ENCODE measurements at regions not wholly inside any gene's neighbourhood (a gene's known extent, or its start where the extent isn't known, plus 50 kb on each side); places are given as distances from the start of the nearest gene placed in this dataset.

DNA sequence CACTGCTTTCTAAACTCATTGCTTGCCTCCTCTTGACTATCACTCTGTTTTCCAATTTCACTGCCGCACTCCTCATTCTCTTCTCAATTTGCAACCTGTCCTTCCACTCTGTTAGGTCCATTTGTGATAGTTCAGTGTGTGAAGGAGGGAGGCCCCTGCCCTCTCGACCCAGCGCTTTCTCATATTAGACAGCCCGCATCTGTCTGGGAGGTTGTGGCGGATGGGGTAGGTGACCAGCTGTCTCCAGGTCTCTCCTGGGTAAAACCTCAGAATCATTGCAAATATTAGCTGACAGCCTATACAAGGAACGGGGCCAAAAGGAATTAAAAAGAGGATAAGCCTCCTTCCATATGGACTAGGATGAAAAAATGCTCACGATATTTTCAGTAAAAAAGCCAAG lies 358.3 kb downstream of the SHQ1 start:
- TF ChIP-seq, protein P1, sequence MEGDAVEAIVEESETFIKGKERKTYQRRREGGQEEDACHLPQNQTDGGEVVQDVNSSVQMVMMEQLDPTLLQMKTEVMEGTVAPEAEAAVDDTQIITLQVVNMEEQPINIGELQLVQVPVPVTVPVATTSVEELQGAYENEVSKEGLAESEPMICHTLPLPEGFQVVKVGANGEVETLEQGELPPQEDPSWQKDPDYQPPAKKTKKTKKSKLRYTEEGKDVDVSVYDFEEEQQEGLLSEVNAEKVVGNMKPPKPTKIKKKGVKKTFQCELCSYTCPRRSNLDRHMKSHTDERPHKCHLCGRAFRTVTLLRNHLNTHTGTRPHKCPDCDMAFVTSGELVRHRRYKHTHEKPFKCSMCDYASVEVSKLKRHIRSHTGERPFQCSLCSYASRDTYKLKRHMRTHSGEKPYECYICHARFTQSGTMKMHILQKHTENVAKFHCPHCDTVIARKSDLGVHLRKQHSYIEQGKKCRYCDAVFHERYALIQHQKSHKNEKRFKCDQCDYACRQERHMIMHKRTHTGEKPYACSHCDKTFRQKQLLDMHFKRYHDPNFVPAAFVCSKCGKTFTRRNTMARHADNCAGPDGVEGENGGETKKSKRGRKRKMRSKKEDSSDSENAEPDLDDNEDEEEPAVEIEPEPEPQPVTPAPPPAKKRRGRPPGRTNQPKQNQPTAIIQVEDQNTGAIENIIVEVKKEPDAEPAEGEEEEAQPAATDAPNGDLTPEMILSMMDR (IDR thresholded peaks at IDR 0.05), result no peak
- TF ChIP-seq ZFX (IDR thresholded peaks at IDR 0.05; ENCODE audit: borderline replicate concordance), result no peak
